GM10266 (cell line): ENCODE measurements at regions not wholly inside any gene's neighbourhood (a gene's known extent, or its start where the extent isn't known, plus 50 kb on each side); places are given as distances from the start of the nearest gene placed in this dataset.

Experiments
- DNase-seq: peaks from one replicate; pipeline ENCODE4 v3.0.0; 2012; ENCODE audit errors: extremely low spot score
- CTCF ChIP-seq: IDR thresholded peaks from 2 replicates; pipeline ENCODE4 v1.5.1; 2012; ENCODE audit warnings: mild to moderate bottlenecking, low read depth; ENCODE audit not compliant: control insufficient read depth, insufficient read depth; ENCODE audit errors: missing control alignments

GRCh38 chr18:24805156-24805555 is 344.7 kb downstream of the HRH4 start:
- DNase-seq = no peak
- TF ChIP-seq CTCF = no peak

- TF ChIP-seq CTCF = no peak
- no peak for DNase-seq
Measured at GRCh38 chr18:24809173-24809950, 348.9 kb downstream of the HRH4 start.

- no peak for DNase-seq
- TF ChIP-seq CTCF = no peak
Measured at GRCh38 chr18:24810561-24811305, 350.3 kb downstream of the HRH4 start.

GRCh38 chr18:24811950-24812681 is 351.7 kb downstream of the HRH4 start:
- no peak for TF ChIP-seq CTCF
- DNase-seq = no peak

GRCh38 chr18:24814521-24814920 is 354.1 kb downstream of the HRH4 start:
- no peak for TF ChIP-seq CTCF
- DNase-seq = no peak

GRCh38 chr18:24817150-24817549 is 356.7 kb downstream of the HRH4 start:
- DNase-seq = no peak
- no peak for TF ChIP-seq CTCF
